ENCODE measurements at regions not wholly inside any gene's neighbourhood (a gene's known extent, or its start where the extent isn't known, plus 50 kb on each side); places are given as distances from the start of the nearest gene placed in this dataset.

DNA sequence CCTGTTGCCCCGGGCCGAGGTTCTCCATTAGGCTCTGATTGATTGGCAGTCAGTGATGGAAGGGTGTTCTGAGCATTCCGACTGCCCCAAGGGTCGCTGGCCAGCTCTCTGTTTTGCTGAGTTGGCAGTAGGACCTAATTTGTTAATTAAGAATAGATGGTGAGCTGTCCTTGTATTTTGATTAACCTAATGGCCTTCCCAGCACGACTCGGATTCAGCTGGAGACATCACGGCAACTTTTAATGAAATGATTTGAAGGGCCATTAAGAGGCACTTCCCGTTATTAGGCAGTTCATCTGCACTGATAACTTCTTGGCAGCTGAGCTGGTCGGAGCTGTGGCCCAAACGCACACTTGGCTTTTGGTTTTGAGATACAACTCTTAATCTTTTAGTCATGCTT lies 74.2 kb downstream of the HAPSTR1 start:
- TF ChIP-seq, protein P1, sequence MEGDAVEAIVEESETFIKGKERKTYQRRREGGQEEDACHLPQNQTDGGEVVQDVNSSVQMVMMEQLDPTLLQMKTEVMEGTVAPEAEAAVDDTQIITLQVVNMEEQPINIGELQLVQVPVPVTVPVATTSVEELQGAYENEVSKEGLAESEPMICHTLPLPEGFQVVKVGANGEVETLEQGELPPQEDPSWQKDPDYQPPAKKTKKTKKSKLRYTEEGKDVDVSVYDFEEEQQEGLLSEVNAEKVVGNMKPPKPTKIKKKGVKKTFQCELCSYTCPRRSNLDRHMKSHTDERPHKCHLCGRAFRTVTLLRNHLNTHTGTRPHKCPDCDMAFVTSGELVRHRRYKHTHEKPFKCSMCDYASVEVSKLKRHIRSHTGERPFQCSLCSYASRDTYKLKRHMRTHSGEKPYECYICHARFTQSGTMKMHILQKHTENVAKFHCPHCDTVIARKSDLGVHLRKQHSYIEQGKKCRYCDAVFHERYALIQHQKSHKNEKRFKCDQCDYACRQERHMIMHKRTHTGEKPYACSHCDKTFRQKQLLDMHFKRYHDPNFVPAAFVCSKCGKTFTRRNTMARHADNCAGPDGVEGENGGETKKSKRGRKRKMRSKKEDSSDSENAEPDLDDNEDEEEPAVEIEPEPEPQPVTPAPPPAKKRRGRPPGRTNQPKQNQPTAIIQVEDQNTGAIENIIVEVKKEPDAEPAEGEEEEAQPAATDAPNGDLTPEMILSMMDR (IDR thresholded peaks at IDR 0.05; ENCODE audit: insufficient read depth, low read length, poor library complexity, severe bottlenecking): no peak
- no peak for TF ChIP-seq EZH2phosphoT487 (conservative IDR thresholded peaks at IDR 0.05; ENCODE audit: low read length)
